CD4-positive, alpha-beta T cell (primary cell): ENCODE measurements at regions not wholly inside any gene's neighbourhood (a gene's known extent, or its start where the extent isn't known, plus 50 kb on each side); places are given as distances from the start of the nearest gene placed in this dataset.

Source experiments
- ATAC-seq: fragments of 200-7000 bp; cut with Tn5 transposase; one replicate; pipeline ENCODE4 v1.10.0; 2022; ENCODE audit warnings: mild to moderate bottlenecking; ENCODE audit not compliant: poor library complexity
- CTCF ChIA-PET: fragments of 350-600 bp; sonication (Branson Sonifier 250); formaldehyde crosslinking; loops from one replicate; lab custom pipeline; 2021; ENCODE audit warnings: antibody characterized with exemption, inconsistent platforms; lab: Charles Lee
- POLR2A ChIA-PET: fragments of 350-600 bp; sonication (Branson Sonifier 250); formaldehyde crosslinking; loops from one replicate; lab custom pipeline; 2021; ENCODE audit warnings: antibody characterized with exemption, inconsistent platforms; lab: Charles Lee
- DNase-seq, 14 experiments: peaks; one replicate each; pipeline ENCODE4 v3.0.0-alpha.2; 2013 to 2020; ENCODE audit warnings: mixed read lengths in 2 of 14
- H3K27ac ChIP-seq, 2 donors: one replicate each; pipeline versions ENCODE4 v1.5.1 to v1.7.0; 2013; ENCODE audit warnings: low read length in 2 of 2, low read depth in 1 of 2, mild to moderate bottlenecking in 1 of 2
- H3K27me3 ChIP-seq, 2 experiments: 1 replicate in 1 of 2; 2 replicates in 1 of 2; pipeline versions ENCODE4 v1.6.1 to v1.7.0; 2013; ENCODE audit warnings: low read length in 2 of 2, control low read depth in 1 of 2, mild to moderate bottlenecking in 1 of 2, moderate library complexity in 1 of 2; ENCODE audit not compliant: insufficient read depth in 2 of 2, control insufficient read depth in 1 of 2
- H3K36me3 ChIP-seq: one replicate; pipeline ENCODE4 v1.6.1; 2013; ENCODE audit warnings: low read length, control low read depth; ENCODE audit not compliant: insufficient read depth
- H3K4me1 ChIP-seq: one replicate; pipeline ENCODE4 v1.6.1; 2013; ENCODE audit warnings: low read length, control low read depth; ENCODE audit not compliant: insufficient read depth
- H3K4me3 ChIP-seq: one replicate; pipeline ENCODE4 v1.5.1; 2013; ENCODE audit warnings: mild to moderate bottlenecking, low read length, moderate library complexity
- H3K9me3 ChIP-seq, 2 experiments: 1 replicate in 1 of 2; 2 replicates in 1 of 2; pipeline versions ENCODE4 v1.6.1 to v1.7.0; 2013; ENCODE audit warnings: low read length in 2 of 2, mild to moderate bottlenecking in 2 of 2, control low read depth in 1 of 2, moderate library complexity in 1 of 2; ENCODE audit not compliant: control insufficient read depth in 1 of 2, insufficient read depth in 1 of 2
- H3K27ac Mint-ChIP-seq: one replicate; pipeline ENCODE4 v1.8.0; 2020; ENCODE audit warnings: mixed read lengths
- H3K27me3 Mint-ChIP-seq: one replicate; pipeline ENCODE4 v1.8.0; 2021; ENCODE audit warnings: mixed read lengths
- H3K36me3 Mint-ChIP-seq: one replicate; pipeline ENCODE4 v1.8.0; 2021; ENCODE audit warnings: low read depth, mixed read lengths
- H3K4me1 Mint-ChIP-seq: one replicate; pipeline ENCODE4 v1.8.0; 2021; ENCODE audit warnings: low read depth, mixed read lengths
- H3K4me3 Mint-ChIP-seq: one replicate; pipeline ENCODE4 v1.8.0; 2020; ENCODE audit warnings: mild to moderate bottlenecking, mixed read lengths
- H3K9me3 Mint-ChIP-seq: one replicate; pipeline ENCODE4 v1.8.0; 2020; ENCODE audit warnings: mixed read lengths
- intact Hi-C, 2 experiments: fragments of 100-400 bp; cut with DNase I in 1 of 2; cut with micrococcal nuclease in 1 of 2; formaldehyde crosslinking; loops; one replicate each; pipeline versions ENCODE4 v1.15.1 to v1.9.0; 2023 to 2025; cut with DNase I, micrococcal nuclease
- TF ChIP-seq, protein P1 (sequence below): fragments of 200-600 bp; IDR thresholded peaks from one replicate; pipeline ENCODE4 v1.8.0; 2022; ENCODE audit warnings: antibody characterized with exemption, mild to moderate bottlenecking

DNA sequence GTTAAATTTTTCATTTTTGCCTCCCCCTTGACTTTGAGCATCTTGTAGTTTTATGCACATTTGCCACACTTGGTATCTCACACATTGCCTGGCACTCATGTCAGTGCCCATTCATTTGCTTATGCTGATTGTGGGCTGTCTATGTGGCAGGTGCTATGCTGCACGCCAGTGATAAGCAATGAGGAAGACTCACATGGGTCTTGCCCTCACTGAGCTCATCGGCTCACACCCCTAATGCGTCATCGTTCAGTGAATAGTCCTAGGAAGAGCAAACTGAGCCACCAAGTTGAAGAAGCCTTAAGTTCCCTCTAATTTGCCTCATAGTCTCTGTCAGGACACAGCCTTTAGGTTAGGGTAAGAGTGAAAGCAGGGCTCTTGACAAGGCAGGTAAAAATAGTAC is 209.4 kb upstream of the IL12B start:
- no peak for DNase-seq
- H3K27ac ChIP-seq = no peak overlapping the region
- H3K36me3 Mint-ChIP-seq = no peaks in the 10 kb centered on the region
- no peak overlapping the region for H3K4me3 Mint-ChIP-seq
- ChIA-PET POLR2A (interaction anchor here (0.6 kb wide), 1 partner anchor 12 kb away, joined by 3 read pairs; no protein-coding TSS in a partner anchor), CTCF (no interaction called here)
- H3K4me3 ChIP-seq = no peak overlapping the region
- H3K4me1 ChIP-seq = no peaks in the 10 kb centered on the region
- ATAC-seq = no peak
- H3K27ac Mint-ChIP-seq = no peak overlapping the region
- H3K36me3 ChIP-seq = no peaks in the 10 kb centered on the region
- H3K4me1 Mint-ChIP-seq = no peaks in the 10 kb centered on the region
- no peaks in the 10 kb centered on the region for H3K9me3 Mint-ChIP-seq
- H3K27me3 ChIP-seq = peaks cover 0 to 3% of the 10 kb centered on the region in 2 experiments
- H3K9me3 ChIP-seq = no peaks in the 10 kb centered on the region
- peaks cover 11% of the 10 kb centered on the region for H3K27me3 Mint-ChIP-seq
- intact Hi-C loops = no loop called here
- TF ChIP-seq, protein P1, sequence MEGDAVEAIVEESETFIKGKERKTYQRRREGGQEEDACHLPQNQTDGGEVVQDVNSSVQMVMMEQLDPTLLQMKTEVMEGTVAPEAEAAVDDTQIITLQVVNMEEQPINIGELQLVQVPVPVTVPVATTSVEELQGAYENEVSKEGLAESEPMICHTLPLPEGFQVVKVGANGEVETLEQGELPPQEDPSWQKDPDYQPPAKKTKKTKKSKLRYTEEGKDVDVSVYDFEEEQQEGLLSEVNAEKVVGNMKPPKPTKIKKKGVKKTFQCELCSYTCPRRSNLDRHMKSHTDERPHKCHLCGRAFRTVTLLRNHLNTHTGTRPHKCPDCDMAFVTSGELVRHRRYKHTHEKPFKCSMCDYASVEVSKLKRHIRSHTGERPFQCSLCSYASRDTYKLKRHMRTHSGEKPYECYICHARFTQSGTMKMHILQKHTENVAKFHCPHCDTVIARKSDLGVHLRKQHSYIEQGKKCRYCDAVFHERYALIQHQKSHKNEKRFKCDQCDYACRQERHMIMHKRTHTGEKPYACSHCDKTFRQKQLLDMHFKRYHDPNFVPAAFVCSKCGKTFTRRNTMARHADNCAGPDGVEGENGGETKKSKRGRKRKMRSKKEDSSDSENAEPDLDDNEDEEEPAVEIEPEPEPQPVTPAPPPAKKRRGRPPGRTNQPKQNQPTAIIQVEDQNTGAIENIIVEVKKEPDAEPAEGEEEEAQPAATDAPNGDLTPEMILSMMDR = no peak

DNA sequence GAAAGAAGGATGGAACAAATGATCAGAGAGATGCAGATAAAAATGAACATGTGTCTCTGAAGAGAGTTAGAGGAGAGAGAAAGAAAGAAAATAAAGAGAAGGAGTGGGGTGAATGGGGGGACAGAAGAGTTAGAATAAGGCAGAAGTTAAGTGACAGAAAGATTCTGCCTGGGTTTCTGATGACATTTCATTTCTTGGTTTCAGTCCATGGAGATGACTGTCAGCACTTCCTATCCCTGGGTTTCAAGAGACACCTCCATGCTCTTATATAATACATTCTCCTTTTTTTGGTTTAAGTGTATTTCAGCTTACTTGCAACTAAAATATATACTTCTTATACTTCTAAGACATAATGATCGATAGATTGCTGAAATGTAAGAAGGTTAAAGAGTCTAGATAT is 213.0 kb upstream of the IL12B start:
- no peaks in the 10 kb centered on the region for H3K9me3 ChIP-seq
- intact Hi-C loops = no loop called here
- peaks cover 0 to 3% of the 10 kb centered on the region in 2 experiments for H3K27me3 ChIP-seq
- Mint-ChIP-seq H3K36me3 (no peaks in the 10 kb centered on the region), H3K4me3 (no peak overlapping the region), H3K4me1 (no peaks in the 10 kb centered on the region), H3K9me3 (no peaks in the 10 kb centered on the region), H3K27ac (no peak overlapping the region), H3K27me3 (peaks cover 20% of the 10 kb centered on the region)
- H3K4me3 ChIP-seq = no peak overlapping the region
- H3K4me1 ChIP-seq = no peaks in the 10 kb centered on the region
- no peaks in the 10 kb centered on the region for H3K36me3 ChIP-seq
- DNase-seq = no peak
- no peak overlapping the region for H3K27ac ChIP-seq
- TF ChIP-seq, protein P1 = no peak
- ChIA-PET POLR2A (no interaction called here), CTCF (no interaction called here)
- ATAC-seq = no peak

DNA sequence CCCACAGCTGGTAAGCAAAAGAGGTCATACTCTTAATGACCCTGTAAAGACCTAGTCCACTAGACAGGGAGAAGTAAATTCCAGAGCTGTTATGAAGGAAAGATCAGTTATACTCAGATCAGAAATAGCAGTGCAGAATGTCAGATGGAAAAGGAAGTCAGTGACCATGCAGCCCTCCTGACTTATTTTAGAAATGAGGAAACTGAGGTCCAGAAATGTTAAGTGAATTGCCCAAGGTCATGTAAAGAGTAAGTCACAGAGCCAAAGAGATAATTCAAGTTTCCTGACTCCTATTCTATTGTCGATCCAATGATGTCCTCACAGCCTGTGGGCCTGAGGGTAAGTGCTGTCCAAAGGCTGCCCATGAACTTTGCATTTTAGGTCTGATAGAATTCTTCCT is 214.9 kb upstream of the IL12B start:
- TF ChIP-seq, protein P1 = no peak
- peaks cover 0 to 3% of the 10 kb centered on the region in 2 experiments for H3K27me3 ChIP-seq
- no peak overlapping the region for H3K4me3 ChIP-seq
- CTCF ChIA-PET = no interaction called here
- Mint-ChIP-seq H3K4me1 (no peaks in the 10 kb centered on the region), H3K36me3 (no peaks in the 10 kb centered on the region), H3K9me3 (no peaks in the 10 kb centered on the region), H3K4me3 (no peak overlapping the region), H3K27me3 (peaks cover 20% of the 10 kb centered on the region), H3K27ac (no peak overlapping the region)
- H3K36me3 ChIP-seq = no peaks in the 10 kb centered on the region
- H3K4me1 ChIP-seq = no peaks in the 10 kb centered on the region
- H3K9me3 ChIP-seq = no peaks in the 10 kb centered on the region
- DNase-seq = no peak
- ATAC-seq = no peak
- intact Hi-C loops = no loop called here
- no peak overlapping the region for H3K27ac ChIP-seq
- POLR2A ChIA-PET = no interaction called here
